GM19328 (cell line): ENCODE measurements at regions not wholly inside any gene's neighbourhood (a gene's known extent, or its start where the extent isn't known, plus 50 kb on each side); places are given as distances from the start of the nearest gene placed in this dataset.
"Not testable (repeated sequence)": the region's sequence is repeated elsewhere in the genome, so short reads cannot be mapped to it uniquely, and the experiment has no call there.

Experiments used
- ATAC-seq: cut with Tn5 transposase; IDR thresholded peaks from one replicate; pipeline ENCODE4 v1.9.1; 2021; ENCODE audit warnings: mild to moderate bottlenecking, moderate library complexity; ENCODE audit not compliant: unreplicated experiment

DNA sequence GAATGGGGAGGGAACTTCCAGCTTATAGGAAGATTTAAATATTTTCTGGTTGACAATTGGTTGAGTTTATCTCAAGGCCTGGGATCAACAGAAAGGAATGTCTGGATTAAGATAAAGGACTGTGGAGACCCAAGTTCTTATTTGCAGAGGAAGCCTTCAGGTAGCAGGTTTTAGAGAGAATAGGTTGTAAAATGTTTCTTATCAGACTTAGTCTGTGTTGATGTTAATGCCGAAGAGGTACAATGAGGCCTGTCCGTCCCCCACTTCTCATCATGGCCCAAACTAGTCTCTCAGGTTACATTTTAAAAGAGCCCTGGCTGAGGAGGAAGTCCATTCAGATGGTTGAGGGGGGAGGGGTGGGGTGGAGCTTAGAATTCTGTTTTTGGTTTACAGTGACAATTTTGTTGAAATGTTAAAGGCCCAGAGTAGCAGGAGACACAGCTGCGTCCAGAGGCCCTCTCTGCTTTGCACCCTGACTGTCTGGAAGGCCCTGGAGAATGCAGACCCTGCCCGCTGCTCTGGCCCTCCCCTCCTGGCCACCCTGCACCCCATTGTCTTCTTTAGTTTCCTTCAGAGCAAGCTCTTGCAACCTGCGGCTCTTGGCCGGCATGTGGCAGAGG lies 672.5 kb upstream of the TMEM132C start:
- no peak for ATAC-seq

DNA sequence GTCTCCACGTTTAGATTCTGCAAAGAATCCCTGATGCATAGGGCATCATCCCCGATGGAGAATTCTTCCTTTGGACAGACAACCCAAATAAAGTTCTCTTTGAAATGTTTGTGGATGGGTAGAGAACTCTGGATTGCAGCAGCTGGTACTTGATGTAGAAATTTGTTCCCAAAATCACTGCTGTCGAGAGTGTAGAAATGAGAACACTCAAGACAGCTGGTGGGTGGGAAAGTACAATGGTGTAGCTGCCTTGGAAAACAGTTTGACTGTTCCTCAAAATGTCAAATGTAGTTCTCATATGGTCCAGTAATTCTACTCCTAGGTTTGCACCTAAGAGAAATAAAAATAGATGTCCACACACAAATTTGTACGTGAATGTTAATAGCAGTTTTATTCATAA lies 671.5 kb upstream of the TMEM132C start:
- ATAC-seq, result no peak

DNA sequence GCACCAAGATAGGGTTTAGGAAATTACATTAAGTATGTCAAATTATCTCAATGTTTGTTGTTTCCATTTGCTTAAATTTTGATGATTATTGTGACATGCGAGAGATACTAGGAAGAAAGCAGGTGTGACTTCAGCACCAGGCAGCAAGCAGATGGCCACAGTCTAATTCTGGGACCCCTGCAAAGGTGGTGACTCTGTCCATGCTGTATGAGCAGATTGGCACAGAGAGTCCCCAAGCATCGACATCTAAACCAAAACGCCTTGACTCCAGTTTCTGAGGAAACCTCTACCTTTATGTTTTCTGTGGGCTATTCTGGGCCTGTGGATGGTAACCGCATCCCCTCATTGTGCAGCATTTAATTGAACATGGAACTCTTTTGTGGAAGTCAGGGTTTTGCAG lies 670.1 kb upstream of the TMEM132C start:
- no peak for ATAC-seq

DNA sequence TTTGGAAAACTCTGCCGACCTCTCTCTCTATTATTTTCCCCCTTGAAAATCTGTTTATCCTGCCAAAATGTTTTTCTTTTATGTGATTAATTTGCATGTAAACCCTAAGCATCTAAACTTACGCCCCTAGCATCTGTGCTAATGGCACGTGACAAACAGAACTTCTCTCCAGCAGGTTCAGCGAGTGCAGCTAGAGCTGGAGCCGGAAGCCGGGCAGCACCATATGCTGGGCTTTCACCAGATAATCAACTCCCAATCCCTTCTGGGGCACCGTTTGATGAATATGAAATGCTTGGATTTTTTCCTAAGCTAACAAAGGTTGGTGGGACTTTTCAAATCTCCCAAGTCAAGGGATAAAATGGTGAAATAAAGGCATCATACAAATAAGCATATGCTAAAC lies 667.5 kb upstream of the TMEM132C start:
- no peak for ATAC-seq

DNA sequence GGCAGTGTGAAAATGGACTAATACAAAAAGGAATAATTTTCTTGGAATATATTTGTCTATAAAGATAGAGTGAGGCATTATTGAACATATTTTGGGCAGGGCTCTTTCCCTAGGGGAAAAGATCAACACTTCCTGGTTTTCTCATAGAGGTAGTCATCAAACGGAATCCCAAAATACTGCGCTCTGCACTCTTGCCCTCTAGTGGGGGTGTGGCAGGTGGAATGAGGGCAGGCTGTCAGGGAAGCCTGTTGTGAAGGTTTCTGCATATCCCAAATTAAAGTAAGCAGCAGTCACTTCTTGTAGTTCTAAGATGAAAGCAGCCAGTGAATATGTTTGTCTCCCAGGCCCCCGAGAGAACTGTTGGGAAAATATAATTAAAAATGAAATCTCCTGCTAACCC lies 666.8 kb upstream of the TMEM132C start:
- ATAC-seq, result no peak

DNA sequence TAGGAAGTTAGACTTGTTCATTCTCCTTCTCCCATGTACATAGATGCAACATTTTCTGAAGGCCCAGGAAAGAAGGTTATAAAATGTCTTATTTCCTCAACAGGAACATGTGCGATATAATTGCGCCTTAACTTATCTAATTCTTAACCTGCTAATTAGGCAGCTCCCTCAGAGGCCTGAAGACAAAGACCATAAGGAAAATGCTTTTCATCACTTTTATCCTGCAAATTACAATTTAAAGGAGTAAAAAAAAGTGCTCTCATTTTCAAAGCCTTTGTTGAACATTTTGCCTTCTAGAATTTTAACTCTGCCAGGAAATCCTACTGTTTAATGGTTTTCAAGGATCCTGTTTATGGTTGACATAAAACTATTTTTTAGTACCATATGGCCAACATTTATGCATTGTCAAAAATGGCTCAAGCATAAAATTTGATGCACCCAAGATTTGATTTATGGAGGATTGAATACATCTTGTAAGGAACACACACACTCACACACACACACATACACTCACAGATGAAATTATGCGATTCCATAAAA lies 660.4 kb upstream of the TMEM132C start:
- ATAC-seq, result no peak

DNA sequence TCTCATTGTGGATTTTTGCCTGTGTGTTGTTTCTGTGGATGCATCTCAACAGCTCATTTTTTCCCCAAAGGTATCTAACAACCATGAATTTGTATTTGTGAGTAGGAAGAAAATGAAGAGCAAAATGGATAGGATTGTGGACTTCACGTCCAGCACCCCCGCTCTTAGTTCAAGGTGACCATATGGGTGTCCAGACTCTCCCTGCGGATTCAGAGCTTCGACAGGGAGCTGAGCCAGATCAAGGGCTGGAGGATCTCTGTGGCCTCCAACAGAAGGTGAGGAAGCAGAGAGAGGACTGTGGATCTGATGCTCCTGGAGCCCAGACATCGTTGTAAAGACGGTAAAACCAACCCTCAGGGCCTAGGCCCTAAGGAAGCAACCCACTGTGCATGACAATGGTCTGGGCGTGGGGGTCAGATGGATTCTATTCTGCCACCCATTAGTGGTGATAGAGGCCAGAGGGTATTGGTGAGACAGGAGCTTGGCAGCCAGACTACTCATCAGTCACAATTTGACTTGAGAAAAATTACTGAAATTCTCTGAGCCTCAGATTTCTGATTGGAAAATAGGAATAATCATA lies 659.7 kb upstream of the TMEM132C start:
- no peak for ATAC-seq

DNA sequence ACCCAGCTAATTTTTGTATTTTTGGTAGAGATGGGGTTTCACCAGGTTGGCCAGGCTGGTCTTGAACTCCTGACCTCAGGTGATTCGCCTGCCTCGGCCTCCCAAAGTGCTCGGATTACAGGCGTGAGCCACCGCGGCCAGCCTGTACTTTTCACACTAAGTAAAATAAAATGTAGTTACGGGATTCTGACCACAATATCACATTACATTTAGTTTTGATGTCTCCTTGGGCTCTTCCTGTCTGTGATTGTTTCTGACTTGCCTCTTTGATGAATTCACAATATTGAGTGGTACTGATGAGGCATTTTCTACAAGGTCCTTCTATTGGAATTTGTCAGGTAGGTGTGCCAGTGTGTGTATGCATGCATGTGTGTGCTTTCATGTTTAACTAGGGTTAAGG lies 658.6 kb upstream of the TMEM132C start:
- ATAC-seq, result not testable (repeated sequence)

DNA sequence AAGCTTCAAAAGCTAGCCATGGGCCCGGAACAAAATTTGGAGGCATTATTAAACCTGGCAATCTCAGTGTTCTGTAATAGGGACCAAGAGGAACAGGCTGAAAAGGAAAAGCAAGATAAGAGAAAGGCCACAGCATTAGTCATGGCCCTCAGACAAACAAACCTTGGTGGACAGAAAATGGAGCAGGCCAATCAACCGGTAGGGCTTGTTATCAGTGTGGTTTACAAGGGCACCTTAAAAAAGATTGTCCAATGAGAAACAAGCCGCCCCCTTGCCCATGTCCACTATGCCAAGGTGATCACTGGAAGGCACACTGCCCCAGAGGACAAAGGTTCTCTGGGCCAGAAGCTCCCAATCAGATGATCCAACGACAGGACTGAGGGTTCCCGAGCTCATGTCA lies 653.9 kb upstream of the TMEM132C start:
- no peak for ATAC-seq

DNA sequence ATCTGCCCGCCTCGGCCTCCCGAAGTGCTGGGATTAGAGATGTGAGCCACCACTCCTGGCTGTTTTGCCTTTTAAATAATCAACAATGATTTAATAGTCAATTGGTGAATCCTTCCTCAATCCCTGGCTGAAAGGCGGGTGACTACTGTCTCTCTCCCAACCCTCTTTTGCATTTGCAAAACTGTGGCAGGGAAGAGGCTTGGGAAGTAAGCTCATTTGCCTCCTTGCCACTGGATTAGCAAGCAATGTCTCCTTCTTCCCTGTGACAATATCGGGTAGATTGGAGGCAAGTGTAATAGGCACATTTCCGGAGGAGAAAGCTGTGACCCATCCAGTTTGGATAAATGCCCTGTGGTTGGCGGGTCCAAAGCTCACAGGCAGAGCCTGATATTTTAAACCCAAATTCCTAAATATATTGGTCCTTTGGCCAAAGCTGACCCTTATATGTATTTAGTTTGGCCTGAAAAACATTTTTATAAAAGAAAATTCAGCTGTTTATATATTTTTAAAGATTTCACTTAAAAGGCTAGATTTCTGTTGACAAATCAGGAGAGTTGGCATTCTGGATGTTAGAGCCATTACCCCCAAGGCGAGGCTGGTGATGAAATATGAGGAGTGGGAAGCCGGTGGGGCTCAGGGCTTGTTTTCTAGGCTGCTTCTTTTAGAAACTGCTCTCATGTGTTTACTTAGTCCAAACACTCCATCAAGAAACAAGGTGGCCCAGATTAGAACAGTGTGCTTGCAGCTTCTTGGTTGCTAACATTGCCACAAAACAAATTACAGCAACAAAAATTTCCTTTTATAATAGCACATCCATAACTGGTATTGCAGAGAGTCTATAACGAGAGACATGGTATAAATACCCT lies 646.9 kb upstream of the TMEM132C start:
- ATAC-seq, result no peak

DNA sequence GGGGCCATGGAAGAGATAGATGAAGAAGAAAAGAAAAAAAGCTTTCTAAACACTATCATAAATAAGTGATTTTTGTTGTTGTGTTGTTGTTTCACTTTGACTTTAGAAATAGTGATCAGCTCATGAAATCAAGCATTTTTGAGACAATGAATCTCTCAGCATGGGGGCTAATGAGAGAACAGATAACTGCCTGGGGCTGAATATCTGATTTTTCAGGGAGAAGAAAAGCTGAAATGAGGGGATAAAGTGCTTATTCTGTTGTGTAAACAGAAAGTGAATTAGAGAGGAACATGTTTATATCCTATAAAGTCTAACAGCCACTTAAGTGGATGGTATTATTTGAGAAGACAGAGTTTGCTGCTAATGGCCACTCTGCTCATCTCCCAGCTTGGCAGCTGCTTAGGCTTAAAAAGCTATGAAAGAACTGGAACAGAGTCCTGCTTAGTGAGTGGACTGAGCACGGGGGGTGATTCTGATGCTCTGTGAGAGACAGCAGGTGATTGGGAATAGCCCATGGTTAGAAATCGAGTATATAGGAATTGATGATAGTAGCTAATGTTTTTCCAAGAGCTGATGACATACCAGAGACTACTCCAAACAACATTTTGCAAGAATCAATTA lies 646.1 kb upstream of the TMEM132C start:
- no peak for ATAC-seq

DNA sequence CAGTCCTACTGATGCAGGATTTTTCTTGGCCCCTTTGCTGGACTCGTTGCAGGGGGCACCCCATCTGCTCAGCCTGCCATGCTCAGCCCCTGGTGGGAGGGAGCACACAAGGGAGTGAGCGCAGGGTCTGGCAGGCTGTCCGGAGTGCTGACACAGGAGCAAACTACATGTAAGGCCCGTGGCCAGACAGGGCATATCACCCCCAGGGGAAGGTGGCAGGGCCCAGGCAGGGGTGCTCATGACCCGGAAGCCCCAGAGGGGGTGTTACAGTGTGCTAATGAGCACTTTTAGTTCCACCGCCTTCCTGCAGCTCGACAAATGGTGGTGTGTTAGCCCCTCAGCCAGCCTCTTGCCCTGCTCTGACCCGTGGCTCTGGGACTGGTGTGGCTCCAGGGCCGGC lies 645.6 kb upstream of the TMEM132C start:
- ATAC-seq, result no peak

DNA sequence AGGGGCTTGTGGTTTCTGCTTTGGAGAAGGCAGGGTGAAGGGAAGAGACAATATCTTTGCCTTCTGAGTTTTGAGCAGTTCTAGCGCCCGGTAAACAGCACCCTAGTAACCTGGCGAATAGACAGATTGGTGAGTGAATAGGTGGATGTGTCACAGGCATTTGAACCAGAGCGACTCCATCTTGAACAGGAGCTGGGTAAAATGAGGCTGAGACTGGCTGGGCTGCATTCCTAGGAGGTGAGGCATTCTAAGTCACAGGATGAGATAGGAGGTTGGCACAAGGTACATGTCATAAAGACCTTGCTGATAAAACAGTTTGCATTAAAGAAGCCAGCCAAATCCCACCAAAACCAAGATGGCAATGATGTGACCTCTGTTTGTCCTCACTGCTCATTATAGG lies 643.6 kb upstream of the TMEM132C start:
- no peak for ATAC-seq

DNA sequence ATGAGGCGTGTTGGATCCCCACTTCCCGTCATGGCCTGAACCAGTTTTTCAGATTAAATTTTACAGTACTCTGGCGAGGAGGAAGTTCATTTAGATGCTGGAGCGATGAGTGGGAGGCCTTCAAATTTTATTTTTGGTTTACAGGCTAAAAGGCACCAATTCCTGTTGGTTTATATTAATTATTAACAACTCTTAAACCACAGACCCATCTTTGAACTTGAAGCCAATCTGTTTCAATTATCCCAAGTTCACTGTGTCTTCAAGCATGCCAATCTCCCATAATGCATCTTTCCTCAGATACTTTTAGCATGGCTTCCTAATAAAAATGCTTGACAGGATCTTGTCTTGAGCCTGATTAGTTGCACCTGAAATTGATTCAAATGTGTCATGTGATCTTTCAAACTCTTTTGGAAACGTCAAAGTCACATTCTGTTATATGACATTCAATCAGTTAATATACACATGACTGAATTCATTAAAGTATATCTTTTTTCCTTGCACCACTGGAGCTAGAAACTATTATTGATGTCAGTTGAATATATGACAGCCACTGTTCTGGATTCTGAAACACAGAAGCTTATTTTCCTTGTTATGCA lies 641.7 kb upstream of the TMEM132C start:
- ATAC-seq, result no peak

DNA sequence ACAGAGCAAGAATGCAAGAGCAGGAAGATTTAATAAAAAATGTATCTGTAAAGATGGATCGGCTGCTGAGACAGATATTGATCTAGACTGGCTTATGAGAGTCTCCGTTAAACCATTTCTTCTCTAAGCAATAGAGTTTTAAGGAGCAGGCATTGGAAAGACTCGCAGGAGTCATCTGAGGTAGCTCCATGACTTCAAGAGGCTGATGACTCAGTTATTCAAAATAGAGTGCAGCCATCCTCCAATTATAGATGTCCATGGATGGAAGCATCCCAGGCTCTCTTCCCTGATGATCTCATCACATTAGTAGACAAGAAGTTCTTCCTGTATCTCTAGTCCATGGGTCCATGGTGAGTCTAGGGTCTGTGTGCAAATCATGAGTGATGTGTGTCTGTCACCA lies 638.3 kb upstream of the TMEM132C start:
- ATAC-seq, result no peak

DNA sequence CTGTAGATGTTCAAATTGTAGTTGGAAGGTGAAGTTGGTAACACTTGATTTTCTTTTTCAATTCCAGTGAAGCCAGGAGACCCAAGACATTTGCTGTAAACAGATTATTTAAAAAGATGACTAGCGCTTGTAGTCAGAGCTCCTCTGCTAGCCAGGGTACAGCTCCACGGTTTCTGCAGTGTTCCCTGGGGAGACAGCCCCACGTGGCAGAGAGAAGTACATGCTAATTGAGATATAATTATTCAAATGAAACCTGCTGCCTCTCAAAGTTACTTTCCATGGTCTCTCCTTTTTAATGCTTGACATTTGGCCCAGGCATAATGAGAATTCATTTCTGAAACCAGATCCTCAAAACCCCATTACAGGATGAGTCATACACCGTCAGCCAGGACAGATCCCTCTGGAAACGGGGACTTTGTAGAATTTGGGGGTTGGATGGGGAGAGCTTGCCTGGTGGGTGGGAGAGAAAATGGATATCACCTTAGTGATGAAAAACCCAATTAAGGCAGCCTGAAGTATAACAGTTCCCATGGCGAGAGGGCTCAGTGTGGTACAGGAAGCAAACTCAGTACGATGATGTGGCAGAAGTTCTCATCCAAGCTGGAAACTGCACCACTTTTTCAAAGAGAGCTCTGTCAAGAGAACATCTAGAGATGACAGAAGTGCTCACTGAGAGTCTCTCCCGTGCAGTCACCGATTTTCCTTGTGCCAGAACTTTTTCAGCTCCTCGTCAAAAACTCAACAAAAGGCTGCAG lies 637.7 kb upstream of the TMEM132C start:
- no peak for ATAC-seq

DNA sequence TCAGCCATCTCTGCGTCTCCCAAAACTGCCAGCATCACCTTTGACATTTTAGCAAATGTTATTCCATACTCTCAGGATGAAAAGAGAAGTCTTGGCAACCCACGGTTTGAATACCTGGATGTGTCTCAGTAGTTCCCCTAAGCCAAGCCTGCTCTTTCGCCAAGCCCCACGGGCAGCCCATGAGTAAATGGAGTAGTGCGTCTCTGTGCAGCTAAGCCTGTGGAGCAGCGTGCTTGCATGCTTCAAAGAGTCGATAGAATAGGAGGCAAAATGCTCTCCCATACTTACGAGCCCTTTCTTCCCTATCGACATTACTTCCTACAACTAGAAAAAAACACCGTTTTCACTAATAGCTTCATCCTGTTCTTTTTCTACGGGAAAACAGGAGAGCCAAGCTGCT lies 634.5 kb upstream of the TMEM132C start:
- no peak for ATAC-seq

DNA sequence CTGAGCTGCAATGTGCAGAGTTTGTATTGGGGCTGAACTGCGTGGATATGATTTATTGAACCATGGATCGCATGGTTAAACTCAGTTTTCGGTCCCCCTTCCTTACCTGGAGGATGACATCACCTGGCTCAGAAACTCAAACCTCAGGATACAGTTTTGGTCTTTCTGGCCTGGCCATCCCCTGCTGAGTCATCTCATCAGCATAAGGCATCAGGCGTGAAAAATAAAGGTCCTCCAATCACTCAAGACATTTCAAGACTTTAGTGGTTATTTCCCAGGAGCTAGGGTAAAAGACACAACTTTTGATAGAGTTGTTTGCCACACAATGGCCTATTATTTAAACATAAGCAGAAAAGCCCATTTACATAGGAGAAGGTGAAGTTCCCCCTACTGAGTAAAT lies 631.1 kb upstream of the TMEM132C start:
- ATAC-seq, result no peak

DNA sequence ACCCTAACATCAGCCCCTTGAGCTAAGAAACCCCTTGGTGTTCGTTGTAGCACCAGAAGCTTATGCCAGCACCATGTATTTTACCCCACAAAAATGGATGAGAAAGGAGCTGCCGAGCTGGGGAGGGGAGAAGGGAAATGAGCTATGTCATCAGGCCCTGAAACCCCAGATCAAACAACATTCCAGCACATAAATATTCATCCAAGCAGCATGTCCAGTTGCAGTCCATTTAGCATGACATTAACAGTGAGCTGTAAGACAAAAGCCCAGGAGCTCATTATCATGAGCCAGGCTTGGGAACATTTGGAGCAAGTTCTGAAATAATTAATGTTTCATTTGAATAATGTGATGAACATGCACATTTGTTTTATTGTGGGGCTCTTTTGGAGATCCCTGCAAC lies 630.1 kb upstream of the TMEM132C start:
- no peak for ATAC-seq

DNA sequence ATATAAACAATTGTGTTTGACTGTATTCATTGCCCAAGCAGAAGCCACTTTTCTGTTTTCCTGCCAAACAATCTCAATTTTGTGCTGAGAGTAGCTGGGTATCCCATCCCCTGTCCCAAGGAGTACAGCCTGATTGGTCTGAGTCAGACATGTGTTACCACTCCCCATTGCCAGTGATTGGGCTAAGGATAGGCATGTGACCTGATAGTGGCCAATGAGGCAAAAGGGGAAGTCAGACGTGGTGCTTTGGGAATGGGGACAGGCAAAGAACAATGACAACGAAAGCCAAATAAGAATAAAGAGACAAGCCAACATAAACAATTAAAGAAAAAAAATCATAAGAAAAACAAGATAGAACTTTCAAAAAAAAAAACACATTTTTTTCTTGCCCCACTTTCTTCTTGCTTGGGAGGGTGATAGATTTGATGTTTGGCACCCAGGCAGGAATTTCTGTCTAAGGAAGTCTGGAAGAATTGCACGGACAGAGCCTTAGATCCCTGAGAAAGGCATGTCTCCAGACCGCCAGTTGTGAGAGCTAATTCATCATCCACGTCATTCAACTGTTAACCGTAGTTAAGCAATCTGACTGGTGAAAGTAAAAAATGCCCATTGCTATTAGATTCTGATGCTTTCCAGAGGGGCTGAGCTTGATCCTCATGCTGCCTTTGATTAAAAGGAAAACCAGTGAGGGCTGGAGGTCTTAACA lies 626.6 kb upstream of the TMEM132C start:
- no peak for ATAC-seq
